ENCODE measurements at regions not wholly inside any gene's neighbourhood (a gene's known extent, or its start where the extent isn't known, plus 50 kb on each side); places are given as distances from the start of the nearest gene placed in this dataset.

DNA sequence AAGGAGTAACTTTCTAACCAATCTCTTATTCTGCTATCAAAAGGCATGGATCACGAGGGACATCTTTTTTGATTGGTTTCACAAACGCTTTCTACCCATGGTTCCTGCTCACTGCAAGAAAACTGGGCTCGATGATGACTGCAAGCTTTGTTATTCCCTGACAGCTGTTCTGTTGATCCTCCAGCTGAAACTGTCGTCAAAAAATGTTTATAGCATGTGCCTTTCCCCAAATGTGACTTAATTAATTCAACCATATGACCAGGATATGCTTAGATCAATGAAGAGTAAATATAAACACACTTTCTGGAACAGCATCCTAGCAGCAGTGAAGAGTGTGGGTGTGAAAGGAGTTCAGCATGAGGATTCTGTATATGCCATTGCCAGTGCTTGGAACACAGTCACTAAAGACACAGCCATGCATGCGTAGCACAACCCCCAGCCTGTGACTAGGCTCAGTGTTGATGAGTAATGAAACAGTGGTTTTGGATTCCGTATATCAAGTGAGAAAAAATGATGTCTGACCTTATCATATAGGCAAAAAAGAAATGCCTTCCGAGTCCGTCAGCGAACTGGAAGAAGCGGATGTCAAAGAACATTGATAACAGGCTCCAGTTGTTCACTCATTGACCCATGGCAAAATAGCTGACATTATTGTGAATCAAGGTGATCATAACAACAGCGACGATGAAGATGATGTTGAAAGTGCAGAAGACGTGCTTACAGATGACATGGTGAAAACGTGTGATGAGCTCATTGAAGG, 347.4 kb downstream of the FGF9 start:
- Mint-ChIP-seq H3K27ac (peak overlapping the region in 1 of 7 donors; percentile 10), H3K27me3 (no peaks in the 10 kb centered on the region), H3K4me3 (no peak overlapping the region), H3K4me1 (peaks cover 6 to 14% (median 10%) of the 10 kb centered on the region in 4 donors), H3K36me3 (no peaks in the 10 kb centered on the region), H3K9me3 (no peaks in the 10 kb centered on the region)
- DNase-seq: no peak
- H3K36me3 ChIP-seq (ENCODE audit: insufficient read depth, low read length): no peaks in the 10 kb centered on the region
- ChIA-PET POLR2A (ENCODE audit: partially characterized antibody) (interaction anchor here (1.2 kb wide), 1 partner anchor 43 kb away, joined by 4 read pairs; no protein-coding TSS in a partner anchor), CTCF (ENCODE audit: partially characterized antibody) (interaction anchor here (0.7 kb wide), 1 partner anchor 10 kb away, joined by 3 read pairs; no protein-coding TSS in a partner anchor)
- no peaks in the 10 kb centered on the region for H3K4me1 ChIP-seq (ENCODE audit: insufficient read depth, low read length)
- no peak overlapping the region for H3K4me3 ChIP-seq (ENCODE audit: low read length in 2 of 2)
- no peaks in the 10 kb centered on the region for H3K9me3 ChIP-seq (ENCODE audit: control insufficient read depth in 1 of 2, low read length in 2 of 2)
- intact Hi-C loops (cut with micrococcal nuclease): no loop called here
- H3K27me3 ChIP-seq (ENCODE audit: insufficient read depth, low read length): no peaks in the 10 kb centered on the region
- no peak overlapping the region for H3K27ac ChIP-seq (ENCODE audit: low read depth, low read length)

GRCh38 chr13:22018836-22019210, 347.9 kb downstream of the FGF9 start:
- DNase-seq: no peak
- no peaks in the 10 kb centered on the region for H3K9me3 Mint-ChIP-seq
- Histone ChIP-seq H3K9me3 (ENCODE audit: control insufficient read depth in 1 of 2, low read length in 2 of 2) (no peaks in the 10 kb centered on the region), H3K27me3 (ENCODE audit: insufficient read depth, low read length) (no peaks in the 10 kb centered on the region), H3K36me3 (ENCODE audit: insufficient read depth, low read length) (no peaks in the 10 kb centered on the region), H3K4me3 (ENCODE audit: low read length in 2 of 2) (no peak overlapping the region), H3K4me1 (ENCODE audit: insufficient read depth, low read length) (no peaks in the 10 kb centered on the region), H3K27ac (ENCODE audit: low read depth, low read length) (no peak overlapping the region)
- H3K27me3 Mint-ChIP-seq: no peaks in the 10 kb centered on the region
- no peaks in the 10 kb centered on the region for H3K36me3 Mint-ChIP-seq
- intact Hi-C loops (cut with micrococcal nuclease): no loop called here
- no peak overlapping the region for H3K4me3 Mint-ChIP-seq
- ChIA-PET CTCF (ENCODE audit: partially characterized antibody) (interaction anchor here (0.7 kb wide), 1 partner anchor 10 kb away, joined by 3 read pairs; no protein-coding TSS in a partner anchor), POLR2A (ENCODE audit: partially characterized antibody) (no interaction called here)
- peaks cover 6 to 14% (median 10%) of the 10 kb centered on the region in 4 donors for H3K4me1 Mint-ChIP-seq
- H3K27ac Mint-ChIP-seq: no peak overlapping the region

DNA sequence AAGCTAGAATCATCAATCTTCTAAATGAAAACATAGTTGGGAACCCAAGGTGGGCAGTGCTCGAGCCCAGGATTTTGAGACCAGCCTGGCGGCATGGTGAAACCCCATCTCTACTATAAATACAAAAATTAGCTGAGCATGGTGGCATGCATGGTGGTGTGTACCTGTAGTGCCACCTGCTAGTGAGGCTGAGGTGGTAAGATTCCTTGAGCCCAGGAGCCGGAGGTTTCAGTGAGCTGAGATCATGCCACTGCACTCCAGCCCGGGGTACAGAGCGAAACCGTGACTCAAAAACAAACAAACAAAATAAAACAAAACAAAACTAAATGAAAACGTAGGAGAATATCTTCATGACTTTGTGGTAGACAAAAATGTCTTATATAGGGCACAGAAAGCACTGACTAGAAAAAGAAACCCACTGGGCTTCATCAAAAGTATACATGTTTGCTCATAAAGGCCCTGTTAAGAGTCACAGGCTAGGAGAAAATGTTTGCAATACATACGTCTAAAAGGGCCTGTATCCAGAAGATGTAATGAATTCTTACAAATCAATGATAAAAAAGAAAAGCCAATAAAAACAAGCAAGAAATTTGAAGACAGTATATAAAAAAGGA, 353.6 kb downstream of the FGF9 start:
- no peaks in the 10 kb centered on the region for H3K4me1 ChIP-seq (ENCODE audit: insufficient read depth, low read length)
- H3K9me3 Mint-ChIP-seq: no peaks in the 10 kb centered on the region
- peaks cover 0 to 5% (median 0%) of the 10 kb centered on the region in 4 donors for H3K4me1 Mint-ChIP-seq
- CTCF ChIA-PET (ENCODE audit: partially characterized antibody): no interaction called here
- H3K36me3 Mint-ChIP-seq: no peaks in the 10 kb centered on the region
- H3K27me3 Mint-ChIP-seq: peaks cover 0 to 2% of the 10 kb centered on the region in 2 donors
- no peak overlapping the region for H3K27ac ChIP-seq (ENCODE audit: low read depth, low read length)
- POLR2A ChIA-PET (ENCODE audit: partially characterized antibody): interaction anchor here (1.1 kb wide), 2 partner anchors 9 to 38 kb away, joined by 3 read pairs; no protein-coding TSS in a partner anchor
- no peaks in the 10 kb centered on the region for H3K36me3 ChIP-seq (ENCODE audit: insufficient read depth, low read length)
- no peak overlapping the region for H3K4me3 Mint-ChIP-seq
- no peak overlapping the region for H3K4me3 ChIP-seq (ENCODE audit: low read length in 2 of 2)
- H3K9me3 ChIP-seq (ENCODE audit: control insufficient read depth in 1 of 2, low read length in 2 of 2): no peaks in the 10 kb centered on the region
- intact Hi-C loops (cut with micrococcal nuclease): no loop called here
- H3K27me3 ChIP-seq (ENCODE audit: insufficient read depth, low read length): no peaks in the 10 kb centered on the region
- peak overlapping the region in 1 of 7 donors; percentile 31 for H3K27ac Mint-ChIP-seq
- no peak for DNase-seq

DNA sequence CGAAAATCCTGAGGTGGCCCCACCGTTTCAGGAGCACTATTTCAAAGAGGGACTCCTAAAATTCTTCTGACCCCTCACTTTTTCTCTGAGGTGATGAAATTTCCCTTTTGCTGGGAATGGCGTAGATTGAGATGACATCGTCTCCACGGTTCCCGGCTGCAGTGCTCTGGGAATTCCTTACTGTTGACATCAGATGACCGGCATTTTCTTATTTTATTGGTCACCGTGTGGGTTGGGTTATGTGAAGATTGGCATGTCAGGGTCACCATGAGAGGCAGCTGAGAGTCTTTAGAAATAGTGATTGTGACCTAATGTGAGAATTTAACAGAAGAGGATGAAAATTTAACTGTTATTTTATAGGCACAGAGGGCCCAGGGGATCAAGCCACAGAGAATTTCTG, 356.7 kb downstream of the FGF9 start:
- H3K27me3 ChIP-seq (ENCODE audit: insufficient read depth, low read length): no peaks in the 10 kb centered on the region
- intact Hi-C loops (cut with micrococcal nuclease): no loop called here
- Mint-ChIP-seq H3K27ac (no peak overlapping the region), H3K4me3 (no peak overlapping the region), H3K4me1 (peaks cover 0 to 5% (median 0%) of the 10 kb centered on the region in 4 donors), H3K9me3 (no peaks in the 10 kb centered on the region), H3K36me3 (no peaks in the 10 kb centered on the region), H3K27me3 (peaks cover 0 to 2% of the 10 kb centered on the region in 2 donors)
- no peak for DNase-seq
- H3K9me3 ChIP-seq (ENCODE audit: control insufficient read depth in 1 of 2, low read length in 2 of 2): no peaks in the 10 kb centered on the region
- H3K4me1 ChIP-seq (ENCODE audit: insufficient read depth, low read length): no peaks in the 10 kb centered on the region
- CTCF ChIA-PET (ENCODE audit: partially characterized antibody): interaction anchor here (1.4 kb wide), 1 partner anchor 9 kb away, joined by 3 read pairs; no protein-coding TSS in a partner anchor
- no peak overlapping the region for H3K27ac ChIP-seq (ENCODE audit: low read depth, low read length)
- POLR2A ChIA-PET (ENCODE audit: partially characterized antibody): no interaction called here
- H3K36me3 ChIP-seq (ENCODE audit: insufficient read depth, low read length): no peaks in the 10 kb centered on the region
- no peak overlapping the region for H3K4me3 ChIP-seq (ENCODE audit: low read length in 2 of 2)

DNA sequence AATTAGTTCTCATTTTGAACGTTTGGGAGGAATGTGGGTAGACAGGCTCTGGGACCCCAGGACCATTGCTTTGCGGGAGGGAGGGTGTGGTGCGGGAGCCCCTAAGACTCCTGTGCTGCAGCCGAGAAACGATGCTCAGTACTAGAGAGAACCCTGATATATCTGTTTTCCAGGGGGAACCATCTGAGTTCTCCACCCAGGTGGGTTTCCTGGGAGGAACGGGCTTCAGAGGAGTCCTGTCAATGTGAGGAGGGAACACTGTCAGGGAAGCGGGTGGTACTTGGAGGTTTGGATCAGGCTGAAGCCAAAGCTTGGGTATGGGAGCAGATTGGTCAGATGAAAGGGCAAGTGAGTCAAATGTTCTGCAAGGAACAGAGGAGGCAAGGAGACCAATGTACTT, 358.0 kb downstream of the FGF9 start:
- Mint-ChIP-seq H3K36me3 (no peaks in the 10 kb centered on the region), H3K4me1 (peaks cover 0 to 5% (median 0%) of the 10 kb centered on the region in 4 donors), H3K9me3 (peaks cover 0 to 2% (median 0%) of the 10 kb centered on the region in 8 donors), H3K27ac (no peak overlapping the region), H3K27me3 (peaks cover 0 to 2% of the 10 kb centered on the region in 2 donors), H3K4me3 (no peak overlapping the region)
- H3K27me3 ChIP-seq (ENCODE audit: insufficient read depth, low read length): no peaks in the 10 kb centered on the region
- H3K4me1 ChIP-seq (ENCODE audit: insufficient read depth, low read length): no peaks in the 10 kb centered on the region
- no peaks in the 10 kb centered on the region for H3K9me3 ChIP-seq (ENCODE audit: control insufficient read depth in 1 of 2, low read length in 2 of 2)
- ChIA-PET CTCF (ENCODE audit: partially characterized antibody) (interaction anchor here (1.4 kb wide), 1 partner anchor 11 kb away, joined by 3 read pairs; no protein-coding TSS in a partner anchor), POLR2A (ENCODE audit: partially characterized antibody) (no interaction called here)
- intact Hi-C loops (cut with micrococcal nuclease): no loop called here
- H3K27ac ChIP-seq (ENCODE audit: low read depth, low read length): no peak overlapping the region
- H3K36me3 ChIP-seq (ENCODE audit: insufficient read depth, low read length): no peaks in the 10 kb centered on the region
- no peak overlapping the region for H3K4me3 ChIP-seq (ENCODE audit: low read length in 2 of 2)
- DNase-seq: no peak

DNA sequence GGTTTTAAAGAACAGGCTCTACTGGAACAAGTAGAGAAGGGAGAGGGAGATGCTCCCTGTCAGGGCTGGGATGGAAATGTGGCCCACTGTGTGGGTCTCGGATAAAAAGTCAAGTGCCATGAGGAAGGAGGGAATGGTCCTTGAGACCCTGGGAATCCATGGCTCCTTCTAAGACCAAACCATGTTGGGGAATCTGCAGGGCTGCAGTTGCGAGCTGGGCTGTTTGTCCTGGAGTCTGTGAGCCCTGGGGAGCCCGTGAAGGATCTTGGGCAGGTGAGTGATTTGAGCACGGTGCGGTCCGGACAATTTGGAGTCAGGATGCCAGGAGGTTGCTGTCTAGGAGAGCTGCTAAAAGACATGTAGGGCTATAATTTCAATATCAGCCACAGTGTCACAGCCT, 359.4 kb downstream of the FGF9 start:
- H3K27ac Mint-ChIP-seq: no peak overlapping the region
- Histone ChIP-seq H3K27ac (ENCODE audit: low read depth, low read length) (no peak overlapping the region), H3K27me3 (ENCODE audit: insufficient read depth, low read length) (no peaks in the 10 kb centered on the region), H3K4me1 (ENCODE audit: insufficient read depth, low read length) (no peaks in the 10 kb centered on the region), H3K9me3 (ENCODE audit: control insufficient read depth in 1 of 2, low read length in 2 of 2) (no peaks in the 10 kb centered on the region), H3K4me3 (ENCODE audit: low read length in 2 of 2) (no peak overlapping the region), H3K36me3 (ENCODE audit: insufficient read depth, low read length) (no peaks in the 10 kb centered on the region)
- CTCF ChIA-PET (ENCODE audit: partially characterized antibody): no interaction called here
- POLR2A ChIA-PET (ENCODE audit: partially characterized antibody): no interaction called here
- no peak for DNase-seq
- peaks cover 0 to 2% (median 0%) of the 10 kb centered on the region in 8 donors for H3K9me3 Mint-ChIP-seq
- peaks cover 0 to 2% of the 10 kb centered on the region in 2 donors for H3K27me3 Mint-ChIP-seq
- intact Hi-C loops (cut with micrococcal nuclease): no loop called here
- no peak overlapping the region for H3K4me3 Mint-ChIP-seq
- no peaks in the 10 kb centered on the region for H3K36me3 Mint-ChIP-seq
- peaks cover 0 to 5% (median 0%) of the 10 kb centered on the region in 4 donors for H3K4me1 Mint-ChIP-seq

DNA sequence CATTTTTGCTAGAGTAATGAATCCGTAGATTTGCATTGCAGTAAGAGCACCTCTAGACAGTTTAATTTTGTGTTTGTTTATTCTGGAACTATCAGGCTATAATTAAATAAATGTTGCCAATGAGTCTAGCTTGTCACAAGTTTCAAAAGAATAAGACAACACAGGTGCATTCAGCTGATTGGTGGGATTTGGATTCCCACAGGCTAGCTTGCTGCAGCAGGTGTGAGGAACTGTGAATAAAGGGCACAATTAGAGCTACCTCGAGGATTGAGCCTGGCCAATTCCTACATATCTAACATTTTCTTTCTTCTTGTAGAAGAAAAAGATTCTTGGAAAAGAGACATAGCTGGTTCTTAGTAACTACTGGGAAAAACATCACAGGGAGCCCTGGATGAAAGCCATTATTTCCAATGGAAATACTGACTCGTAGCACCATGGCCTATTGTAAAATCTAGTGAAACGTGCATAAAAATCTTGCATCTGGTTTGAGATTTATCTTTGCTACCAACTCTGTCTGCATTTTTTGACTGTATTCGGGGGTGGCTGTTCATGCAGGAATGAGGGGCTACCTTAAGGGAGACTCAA, 360.9 kb downstream of the FGF9 start:
- H3K9me3 ChIP-seq (ENCODE audit: control insufficient read depth in 1 of 2, low read length in 2 of 2): no peaks in the 10 kb centered on the region
- no peak for DNase-seq
- H3K27ac ChIP-seq (ENCODE audit: low read depth, low read length): no peak overlapping the region
- Mint-ChIP-seq H3K36me3 (no peaks in the 10 kb centered on the region), H3K9me3 (peaks cover 0 to 2% (median 0%) of the 10 kb centered on the region in 8 donors), H3K27ac (no peak overlapping the region), H3K4me3 (no peak overlapping the region), H3K4me1 (no peaks in the 10 kb centered on the region), H3K27me3 (peaks cover 1 to 2% of the 10 kb centered on the region in 2 donors)
- intact Hi-C loops (cut with micrococcal nuclease): no loop called here
- no peaks in the 10 kb centered on the region for H3K27me3 ChIP-seq (ENCODE audit: insufficient read depth, low read length)
- ChIA-PET CTCF (ENCODE audit: partially characterized antibody) (no interaction called here), POLR2A (ENCODE audit: partially characterized antibody) (no interaction called here)
- no peaks in the 10 kb centered on the region for H3K36me3 ChIP-seq (ENCODE audit: insufficient read depth, low read length)
- H3K4me3 ChIP-seq (ENCODE audit: low read length in 2 of 2): no peak overlapping the region
- H3K4me1 ChIP-seq (ENCODE audit: insufficient read depth, low read length): no peaks in the 10 kb centered on the region

Data from CD4-positive, alpha-beta memory T cell (primary cell).